ENCODE measurements at regions not wholly inside any gene's neighbourhood (a gene's known extent, or its start where the extent isn't known, plus 50 kb on each side); places are given as distances from the start of the nearest gene placed in this dataset.
"Not testable (repeated sequence)": the region's sequence is repeated elsewhere in the genome, so short reads cannot be mapped to it uniquely, and the experiment has no call there.

DNA sequence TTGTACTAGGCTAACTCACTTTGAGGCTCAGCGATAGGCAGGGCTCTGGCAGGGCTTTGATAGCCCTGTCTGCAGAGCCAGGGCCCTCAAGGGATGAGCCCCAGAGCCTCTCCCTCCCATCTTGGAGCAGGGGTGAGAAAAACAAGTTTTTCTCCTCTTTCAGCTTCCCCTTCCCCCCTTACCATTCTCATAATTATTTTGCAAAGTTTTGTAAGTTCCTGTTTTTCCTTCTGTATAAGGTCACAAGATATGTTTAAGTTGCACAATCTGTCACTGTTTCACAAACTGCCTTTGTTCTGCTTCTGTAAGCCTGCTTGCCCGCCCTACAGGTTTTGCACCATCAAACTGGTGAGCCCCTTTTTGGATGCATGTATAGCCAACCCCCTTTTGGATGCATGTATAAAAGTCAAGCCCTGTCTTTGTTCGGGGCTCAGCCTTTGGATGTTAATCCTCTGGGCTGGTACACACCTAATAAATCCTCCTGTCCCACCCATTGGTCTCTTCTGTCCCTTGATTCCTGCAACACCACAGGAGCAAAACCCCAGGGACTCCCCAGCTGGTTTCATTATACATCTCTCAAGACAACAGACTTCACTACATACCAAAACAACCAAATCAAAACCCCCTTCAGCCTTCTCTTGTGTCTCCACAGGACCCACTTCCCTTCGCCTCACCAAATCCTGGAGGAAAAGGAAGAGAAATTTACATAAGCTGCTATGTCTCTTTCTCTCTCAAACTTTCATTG is 52.5 kb upstream of the RESF1 start:
- DNase-seq, result no peak

DNA sequence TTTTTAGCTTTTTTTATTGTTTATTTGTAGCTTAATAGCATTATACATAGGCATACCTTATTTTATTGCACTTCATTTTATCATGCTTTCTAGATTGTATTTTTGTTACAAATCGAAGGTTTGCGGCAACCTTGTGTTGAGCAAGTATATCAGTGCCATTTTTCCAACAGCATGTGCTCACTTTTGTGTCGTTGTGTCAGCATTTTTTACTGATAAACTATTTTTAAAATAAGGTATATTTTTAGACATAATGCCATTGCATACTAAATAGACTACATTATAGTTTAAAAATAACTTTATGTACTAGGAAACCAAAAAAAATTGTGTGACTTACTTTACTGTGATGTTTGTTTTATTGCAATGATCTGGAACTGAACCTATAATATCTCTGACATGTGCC is 56.2 kb upstream of the RESF1 start:
- DNase-seq, result no peak

DNA sequence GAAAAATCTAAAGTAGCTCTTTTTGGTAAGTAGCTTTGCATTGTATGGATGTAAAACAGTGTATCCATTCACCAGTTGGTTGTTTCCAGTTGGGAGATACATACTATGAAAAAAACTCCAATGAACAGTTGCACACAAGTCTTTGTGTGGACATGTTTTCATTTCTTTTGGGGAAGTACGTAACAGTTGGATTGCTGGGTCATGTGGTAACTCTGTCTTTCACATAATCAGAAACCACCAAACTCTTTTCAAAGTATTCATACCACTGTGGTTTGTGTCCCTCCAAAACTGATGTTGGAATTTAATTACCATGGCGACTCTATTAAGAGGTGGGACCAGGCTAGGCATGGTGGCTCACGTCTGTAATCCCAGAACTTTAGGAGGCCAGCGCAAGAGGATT is 58.9 kb upstream of the RESF1 start:
- DNase-seq, result no peak

DNA sequence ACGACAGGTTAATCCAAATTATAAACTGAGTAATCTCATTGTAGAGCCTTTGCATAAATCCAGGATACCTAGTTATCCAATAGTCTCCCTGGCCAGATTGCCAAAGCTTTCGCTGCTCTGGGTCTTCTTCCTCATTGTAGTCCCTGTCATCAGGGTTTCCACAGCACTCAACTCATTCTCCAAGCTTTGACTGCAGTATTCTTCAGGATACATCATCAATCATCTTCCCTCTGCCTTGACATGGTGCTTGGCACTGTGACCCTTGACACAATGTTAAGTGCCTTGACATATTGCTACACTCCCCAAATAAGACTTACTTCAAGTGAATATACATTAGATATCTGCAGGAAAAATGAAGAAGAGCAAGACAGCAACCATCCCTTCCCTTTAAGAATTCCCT is 60.1 kb upstream of the RESF1 start:
- DNase-seq, result no peak

DNA sequence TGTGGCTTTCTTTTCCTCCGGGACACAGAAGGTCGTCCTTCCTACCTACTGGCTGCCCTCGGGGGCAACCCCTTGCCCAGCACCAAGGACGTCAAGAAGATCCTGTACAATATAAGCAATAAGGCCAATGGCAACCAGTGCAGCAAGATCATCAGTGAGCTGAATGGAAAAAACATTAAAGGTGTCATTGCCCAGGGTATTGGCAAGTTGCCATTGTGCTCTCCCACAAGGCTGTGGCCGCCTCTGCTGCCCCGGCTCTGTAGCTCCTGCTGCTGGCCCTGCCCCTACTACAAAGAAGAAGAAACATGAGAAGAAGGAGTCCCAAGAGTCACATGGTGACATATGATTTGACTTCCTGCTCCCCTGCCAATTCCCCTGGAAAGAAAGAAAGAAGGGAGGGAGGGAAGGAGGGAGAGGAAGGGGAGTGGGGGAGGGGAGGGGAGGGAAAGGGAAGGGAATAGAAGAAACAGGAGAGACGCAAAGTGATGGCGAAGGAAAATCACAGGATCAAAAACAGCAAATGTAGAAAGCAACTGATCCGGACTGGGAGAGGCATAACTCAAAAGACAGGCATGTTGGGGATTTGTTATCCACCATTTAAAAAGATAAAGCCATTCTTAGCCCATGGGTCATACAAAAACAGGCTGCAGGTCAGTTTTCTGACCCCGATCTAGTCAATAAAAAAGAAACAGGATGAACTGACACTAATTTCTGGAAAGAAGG is 61.3 kb upstream of the RESF1 start:
- DNase-seq, result no peak

DNA sequence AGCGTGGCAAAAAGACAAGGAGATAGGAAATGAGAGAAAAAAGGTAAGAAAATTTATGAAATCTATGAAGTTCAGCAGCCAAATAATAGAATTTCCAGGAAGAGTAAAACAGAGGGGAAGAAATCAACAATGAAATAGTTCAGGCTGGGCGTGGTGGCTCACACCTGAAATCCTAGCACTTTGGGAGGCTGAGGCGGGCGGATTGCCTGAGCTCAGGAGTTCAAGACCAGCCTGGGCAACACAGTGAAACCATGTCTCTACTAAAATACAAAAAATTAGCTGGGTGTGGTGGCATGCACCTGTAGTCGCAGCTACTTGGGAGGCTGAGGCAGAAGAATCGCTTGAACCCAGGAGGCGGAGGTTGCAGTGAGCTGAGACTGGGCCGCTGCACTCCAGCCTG is 62.1 kb upstream of the RESF1 start:
- DNase-seq, result not testable (repeated sequence)

DNA sequence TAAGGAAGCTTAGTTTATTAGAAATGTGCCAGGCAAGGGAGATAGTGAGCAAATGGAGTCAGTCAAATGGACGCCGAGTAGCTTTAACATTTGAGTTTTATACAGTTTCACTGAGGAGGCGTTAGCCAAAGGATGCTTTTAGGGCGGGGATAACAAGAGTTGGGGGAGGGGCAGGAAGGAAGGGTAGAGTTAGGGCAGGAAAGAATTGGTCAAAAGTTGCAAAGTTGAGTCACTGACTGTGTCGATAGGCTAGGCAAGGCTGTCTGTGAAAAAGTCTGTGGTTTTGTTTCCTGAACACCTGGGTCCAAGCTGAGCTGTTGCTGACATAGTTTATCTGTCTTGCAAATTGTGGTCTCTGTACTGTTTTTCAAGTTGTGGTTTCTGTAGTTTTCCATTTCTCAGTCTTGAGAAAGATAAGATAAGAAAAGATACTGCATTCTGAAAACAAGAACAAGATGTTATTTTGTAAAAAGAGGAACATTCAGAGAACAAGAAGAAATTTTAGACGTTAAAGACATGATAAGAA is 62.6 kb upstream of the RESF1 start:
- peak; percentile 98 for DNase-seq

DNA sequence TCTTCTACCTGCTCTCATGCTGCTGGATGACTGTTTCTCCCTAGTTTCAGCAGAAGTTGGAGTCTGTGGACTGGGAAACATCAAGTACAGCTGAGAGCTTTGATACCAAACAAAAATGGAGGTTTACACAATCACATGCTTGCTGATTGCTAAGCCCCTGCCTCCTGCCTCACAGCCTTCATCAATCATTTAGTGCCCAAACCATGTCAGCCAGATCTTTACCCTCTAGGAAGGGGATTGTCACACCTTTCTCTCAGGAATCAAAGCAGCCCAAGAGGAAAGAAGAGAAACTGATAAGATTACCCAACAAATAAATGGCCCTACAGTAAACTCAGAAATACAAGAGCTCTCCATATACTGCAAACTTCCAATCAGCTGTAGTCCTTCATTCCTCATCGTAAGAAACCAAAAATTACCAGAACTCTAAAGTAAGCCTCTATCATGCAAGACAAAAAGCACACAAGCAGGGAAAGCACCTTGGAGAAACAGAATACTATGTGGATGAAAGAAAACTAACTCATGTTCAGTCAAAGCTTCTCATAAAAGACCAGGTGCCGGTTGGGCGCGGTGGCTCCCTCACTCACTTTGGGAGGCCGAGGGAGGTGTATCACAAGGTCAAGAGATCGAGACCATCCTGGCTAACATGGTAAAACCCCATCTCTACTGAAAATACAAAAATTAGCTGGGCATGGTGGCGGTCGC is 63.6 kb upstream of the RESF1 start:
- DNase-seq, result no peak

DNA sequence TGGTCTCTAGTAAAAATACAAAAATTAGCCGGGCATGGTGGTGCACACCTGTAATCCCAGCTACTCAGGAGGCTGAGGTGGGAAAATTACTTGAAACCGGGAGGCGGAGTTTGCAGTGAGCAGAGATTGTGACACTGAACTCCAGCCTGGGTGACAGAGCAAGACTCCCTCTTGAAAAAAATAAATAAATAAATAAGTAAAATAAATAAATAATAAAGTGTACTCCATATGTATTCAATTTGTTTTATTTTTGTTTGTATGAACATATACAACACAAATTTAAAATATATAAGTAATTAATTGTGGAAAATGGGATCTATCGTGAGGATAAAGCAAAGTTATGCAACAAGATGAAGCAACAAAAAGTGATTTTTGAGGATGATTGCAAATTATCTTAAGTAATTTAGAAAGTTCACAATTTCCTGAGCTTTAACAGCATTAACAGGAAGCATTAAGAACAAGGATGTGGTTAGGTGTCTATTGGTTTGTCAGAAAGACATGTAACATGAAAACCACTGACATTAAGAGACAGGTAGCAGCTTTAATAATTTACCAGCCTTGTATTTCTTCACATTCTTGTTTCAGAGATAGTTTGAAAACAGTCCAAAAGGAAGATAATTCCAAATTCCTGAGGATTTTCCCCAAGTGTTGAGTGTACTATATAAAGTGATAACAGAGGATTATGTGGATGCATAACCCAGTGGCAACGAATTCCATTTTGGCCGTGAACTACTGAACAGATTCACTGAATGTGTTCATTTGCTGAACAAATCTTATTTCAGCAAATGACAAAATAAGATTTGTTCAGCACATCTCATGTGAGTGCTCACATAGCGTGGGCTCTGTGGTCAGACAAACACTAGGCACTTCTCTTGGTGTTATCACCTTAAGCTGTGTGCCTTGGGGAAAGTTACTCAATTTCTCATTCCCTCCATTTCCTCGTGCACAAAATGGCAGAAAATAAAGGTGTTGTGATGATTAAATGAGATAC is 68.6 kb upstream of the RESF1 start:
- DNase-seq, result peak; percentile 51

DNA sequence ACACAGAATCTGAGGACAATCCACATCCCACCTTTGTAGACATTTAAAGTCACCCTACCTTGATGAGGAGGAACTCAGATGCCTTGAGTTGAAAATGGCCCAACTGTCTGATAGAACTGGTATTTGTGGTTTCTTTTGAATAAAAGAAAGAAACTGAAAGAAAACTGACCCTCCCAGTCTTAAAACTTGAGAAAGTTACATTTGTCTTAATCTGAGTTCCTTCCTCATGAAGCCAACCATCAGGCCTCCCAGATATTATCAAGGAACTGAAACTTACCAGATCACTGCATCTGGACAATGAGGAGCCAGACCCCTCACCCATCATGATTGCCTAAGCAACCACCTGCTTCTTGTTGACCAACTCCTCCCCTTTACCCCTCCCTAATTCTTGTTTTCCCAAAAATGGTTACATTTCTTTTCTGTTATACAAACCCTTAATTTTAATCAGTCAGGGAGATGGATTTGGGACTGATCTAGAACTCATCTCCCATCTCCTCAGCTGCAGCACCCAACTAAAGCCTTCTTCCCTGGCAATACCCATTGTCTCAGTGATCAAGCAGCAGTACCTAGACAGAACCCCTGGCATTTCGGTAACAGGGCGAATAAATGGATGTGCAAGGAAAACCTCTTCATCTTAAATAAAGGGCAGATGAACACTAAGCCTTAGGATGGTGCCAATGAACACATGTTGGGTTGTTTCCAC is 72.0 kb upstream of the RESF1 start:
- DNase-seq, result no peak

DNA sequence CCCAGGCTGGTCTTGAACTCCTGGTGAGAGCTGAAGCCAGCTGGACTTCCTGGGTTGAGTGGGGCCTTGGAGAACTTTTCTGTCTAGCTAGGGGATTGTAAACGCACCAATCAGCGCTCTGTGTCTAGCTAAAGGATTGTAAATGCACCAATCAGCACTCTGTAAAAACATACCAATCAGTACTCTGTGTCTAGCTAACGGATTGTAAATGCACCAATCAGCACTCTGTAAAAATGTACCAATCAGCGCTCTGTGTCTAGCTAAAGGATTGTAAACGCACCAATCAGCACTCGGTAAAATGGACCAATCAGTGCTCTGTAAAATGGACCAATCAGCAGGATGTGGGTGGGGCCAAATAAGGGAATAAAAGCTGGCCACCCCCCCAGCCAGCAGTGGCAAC is 76.5 kb upstream of the RESF1 start:
- DNase-seq, result not testable (repeated sequence)

DNA sequence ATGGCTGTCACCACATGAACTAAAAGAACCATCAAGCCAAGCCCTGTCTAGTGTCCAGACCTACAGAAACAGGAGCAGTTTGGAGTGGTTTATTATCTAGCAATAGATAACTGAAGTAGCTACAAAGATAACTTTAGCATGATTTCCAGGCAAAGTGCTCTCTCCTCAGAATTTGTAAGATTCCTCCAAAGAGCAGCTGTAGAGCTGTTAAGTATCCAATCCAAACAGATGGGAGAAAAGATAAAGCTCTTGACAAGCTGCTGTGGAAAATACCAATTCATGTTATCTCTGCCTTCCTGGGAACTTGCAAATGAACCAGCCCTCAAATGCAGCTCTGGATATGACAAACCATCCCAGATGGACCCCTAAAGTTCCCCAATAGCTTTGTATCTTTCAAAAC is 78.9 kb upstream of the RESF1 start:
- no peak for DNase-seq

DNA sequence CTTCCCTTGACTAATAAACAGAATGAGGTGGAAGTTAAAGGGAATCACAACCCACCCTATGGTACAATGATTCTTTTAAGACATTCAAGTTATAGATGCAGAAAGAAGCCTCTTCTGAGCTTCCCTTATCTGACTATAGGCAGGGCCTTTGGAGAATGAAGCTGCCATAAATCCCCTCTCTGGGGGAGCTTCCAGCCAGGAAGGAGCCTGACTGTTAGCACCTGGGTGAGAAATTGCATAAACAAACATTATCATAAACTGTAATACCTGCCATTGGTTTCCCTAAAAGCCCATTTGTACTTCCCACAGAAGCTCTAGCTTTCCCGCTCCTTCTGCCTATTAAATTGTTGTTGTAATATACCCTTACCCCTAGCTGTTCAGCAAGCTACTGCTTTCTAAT is 81.3 kb upstream of the RESF1 start:
- no peak for DNase-seq

DNA sequence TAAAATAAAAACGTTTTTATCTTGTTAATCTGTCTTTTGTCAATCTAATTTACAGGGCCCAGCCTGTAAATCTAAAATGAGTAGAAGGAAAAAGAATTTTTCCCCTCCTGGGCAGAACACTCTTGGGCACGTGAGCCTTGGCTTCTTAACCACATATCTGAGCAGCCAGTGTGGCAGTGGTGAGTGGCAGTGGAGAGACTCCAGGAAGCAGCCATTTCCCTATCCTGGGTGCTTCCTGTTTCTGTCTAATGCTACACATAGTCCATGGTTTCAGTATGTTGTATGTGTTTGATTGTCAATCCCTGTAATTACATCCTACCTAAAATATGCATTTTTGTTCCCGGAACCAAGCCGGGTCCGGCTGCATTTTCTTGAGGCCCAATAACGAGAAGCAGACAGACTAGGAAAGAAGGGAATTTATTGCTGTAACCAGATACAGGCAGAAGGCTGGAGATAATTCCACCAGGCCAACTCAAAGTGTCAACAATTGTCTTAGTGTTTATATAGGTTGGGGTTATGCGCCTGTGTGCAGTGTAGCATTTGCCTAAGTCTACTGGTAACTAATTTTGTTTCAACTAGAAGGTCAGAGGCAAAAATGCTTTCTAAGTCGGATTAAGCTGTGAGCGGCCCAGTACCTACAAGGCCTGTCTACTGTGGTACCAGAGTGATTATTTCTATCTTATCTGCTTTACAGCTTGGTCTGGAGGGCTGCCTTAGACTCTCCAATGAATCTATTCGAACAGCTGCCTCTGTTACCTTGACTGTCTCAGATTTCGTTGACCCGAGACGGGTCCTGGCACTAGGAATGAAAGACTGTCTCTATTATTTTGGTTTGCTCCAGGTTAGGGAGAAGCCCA is 82.4 kb upstream of the RESF1 start:
- no peak for DNase-seq

DNA sequence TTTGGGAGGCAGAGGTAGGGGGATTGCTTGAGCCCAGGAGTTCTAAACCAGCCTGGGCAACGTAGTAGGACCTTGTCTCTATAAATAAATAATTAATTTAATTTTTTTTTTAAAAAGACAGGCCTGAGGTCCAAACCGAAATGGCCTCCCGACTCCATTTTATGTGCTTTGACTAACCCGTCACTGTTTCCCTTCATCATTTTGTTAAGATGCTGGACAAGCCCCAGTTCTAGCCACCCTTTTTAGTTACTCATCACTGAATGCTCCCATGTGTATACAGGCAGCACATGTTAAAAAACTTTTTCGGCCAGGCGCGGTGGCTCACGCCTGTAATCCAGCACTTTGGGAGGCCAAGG is 83.6 kb upstream of the RESF1 start:
- DNase-seq, result no peak

DNA sequence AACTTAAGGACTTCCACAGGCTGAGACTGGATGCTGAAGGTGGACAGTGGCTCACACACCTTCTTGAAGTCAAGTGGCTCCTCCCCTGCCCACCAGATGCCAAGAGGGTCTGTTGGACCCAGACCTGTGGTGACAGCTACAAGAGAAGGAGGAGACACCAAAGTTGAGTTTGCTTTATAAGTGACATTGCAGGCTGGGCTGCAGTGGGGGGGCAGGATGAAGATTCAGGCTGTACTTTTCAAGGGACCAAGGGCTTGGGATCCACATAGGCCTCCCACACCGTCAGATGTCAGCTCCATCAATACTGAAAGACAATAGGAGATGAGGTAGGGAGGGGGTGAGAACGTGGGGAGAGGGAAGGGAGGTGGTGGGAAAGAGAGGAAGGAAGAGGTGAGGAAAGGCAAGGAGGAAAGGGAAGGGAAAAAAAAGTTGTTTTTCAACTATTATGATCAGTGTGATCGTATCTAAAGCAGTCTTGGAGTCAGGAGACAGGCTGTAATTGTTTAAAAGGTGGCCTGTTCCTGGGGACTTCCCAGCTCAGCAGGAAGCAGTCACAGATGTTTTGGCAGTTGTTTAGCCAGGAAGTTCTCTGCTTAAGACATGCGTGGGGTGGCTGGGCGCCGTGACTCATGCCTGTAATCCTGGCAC is 84.1 kb upstream of the RESF1 start:
- DNase-seq, result peak; percentile 75

DNA sequence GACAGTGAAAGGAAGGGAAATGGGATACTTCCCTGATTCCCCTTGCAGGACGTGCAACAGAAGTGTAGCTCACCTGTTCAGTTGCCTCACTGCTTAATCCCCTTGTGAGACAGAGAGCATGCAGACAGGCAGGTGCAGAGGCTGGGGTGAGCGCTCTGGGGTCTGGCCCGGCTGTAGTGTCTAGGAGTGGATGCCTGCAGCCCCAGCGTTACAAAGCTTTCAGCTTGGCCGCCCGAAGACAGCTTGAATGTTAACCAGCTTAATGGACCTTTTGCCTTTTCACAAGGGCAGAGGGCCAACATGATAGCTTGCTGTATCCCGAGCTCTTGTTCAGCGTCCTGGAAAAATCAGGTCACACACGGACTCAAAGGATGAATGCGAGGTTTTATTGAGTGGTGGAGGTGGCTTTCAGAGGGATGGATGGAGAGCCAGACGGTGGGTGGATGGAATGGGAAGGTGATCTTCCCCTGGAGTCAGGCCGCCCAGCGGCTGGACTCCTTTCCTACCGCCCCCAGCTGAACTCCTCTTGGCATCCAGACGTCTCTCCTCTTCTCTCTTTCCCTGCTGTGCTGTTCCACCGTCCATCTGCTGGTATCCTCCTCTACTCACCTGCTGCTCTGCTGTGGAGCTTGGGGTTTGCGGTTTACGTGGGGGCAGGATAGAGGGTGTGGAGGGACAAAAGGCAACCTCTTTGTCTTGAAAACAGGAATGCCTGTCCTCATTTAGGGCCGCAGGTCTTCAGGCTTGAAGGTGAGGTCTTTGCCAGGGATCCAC is 86.2 kb upstream of the RESF1 start:
- no peak for DNase-seq

DNA sequence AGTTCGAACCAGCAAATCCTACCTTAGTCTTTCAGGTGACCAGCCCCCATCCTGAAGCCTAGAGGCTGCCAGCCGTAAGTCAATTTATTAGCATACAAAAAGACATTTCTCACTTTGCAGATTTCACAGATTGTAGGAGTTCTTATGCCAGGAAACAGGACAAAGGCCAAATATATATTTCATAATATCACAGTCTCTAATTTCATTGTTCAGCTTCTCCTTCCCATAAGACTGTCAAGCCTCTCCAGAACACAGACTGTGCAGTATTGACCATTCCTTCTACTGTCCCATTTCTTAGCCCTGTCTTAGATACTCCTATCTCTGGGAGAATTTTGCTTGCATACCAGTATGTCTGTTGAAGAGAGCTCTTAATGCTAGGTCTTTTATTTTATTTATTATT is 89.2 kb upstream of the RESF1 start:
- no peak for DNase-seq

DNA sequence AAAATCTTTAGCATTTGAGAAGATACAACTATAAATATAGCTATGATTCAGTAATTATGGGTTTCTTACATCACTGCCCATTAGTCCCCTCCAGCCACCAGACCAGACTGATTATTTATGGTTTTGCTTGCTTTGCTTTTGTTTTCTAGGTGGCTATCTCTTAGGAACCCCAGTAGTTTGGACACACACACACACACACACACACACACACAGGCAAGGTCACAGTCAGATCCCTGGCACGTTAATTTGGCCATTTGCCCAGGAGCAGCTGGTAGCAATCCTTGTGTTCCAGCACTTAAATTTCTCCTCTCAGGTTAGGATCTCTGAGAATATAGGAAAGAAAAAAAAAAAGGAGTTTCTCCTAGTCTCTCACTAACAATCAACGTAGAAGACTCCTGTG is 90.2 kb upstream of the RESF1 start:
- DNase-seq, result no peak

DNA sequence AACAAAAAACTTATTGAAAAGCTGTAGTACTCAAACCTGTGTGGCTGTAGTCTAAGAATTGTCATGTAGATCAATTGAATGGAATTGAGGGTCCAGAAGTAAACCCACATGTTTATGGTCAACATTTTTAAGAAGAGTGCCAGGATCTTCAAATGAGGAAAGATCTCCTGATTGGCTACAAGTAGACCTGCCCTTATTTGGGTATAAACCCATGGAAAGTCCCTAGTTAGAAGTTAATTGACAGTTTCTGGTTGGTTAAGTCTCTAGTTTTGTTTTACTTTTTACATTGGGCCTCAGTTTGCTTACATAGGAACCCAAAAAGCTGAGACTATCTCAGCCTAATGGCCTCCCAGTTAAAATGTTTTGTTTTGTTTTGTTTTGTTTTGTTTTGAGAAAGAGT is 91.9 kb upstream of the RESF1 start:
- DNase-seq, result no peak
